Peyer's patch (tissue), 4 donors: ENCODE measurements at regions not wholly inside any gene's neighbourhood (a gene's known extent, or its start where the extent isn't known, plus 50 kb on each side); places are given as distances from the start of the nearest gene placed in this dataset.

ENCODE experiments used
- POLR2A ChIP-seq, 2 donors: fragments of 450-650 bp; IDR thresholded peaks; one replicate each; pipeline ENCODE4 v1.5.1; 2017; ENCODE audit warnings: antibody characterized with exemption in 2 of 2, mild to moderate bottlenecking in 2 of 2, moderate library complexity in 2 of 2
- TF ChIP-seq, protein P1 (sequence below), 6 experiments: fragments of 450-650 bp in 4 of 6; fragments of 200-600 bp in 2 of 6; sonication (generic) in 1 of 6; IDR thresholded peaks; one replicate each; pipeline ENCODE4 v1.5.1; 2017 to 2019; ENCODE audit warnings: antibody characterized with exemption in 6 of 6, mild to moderate bottlenecking in 3 of 6, moderate library complexity in 1 of 6

DNA sequence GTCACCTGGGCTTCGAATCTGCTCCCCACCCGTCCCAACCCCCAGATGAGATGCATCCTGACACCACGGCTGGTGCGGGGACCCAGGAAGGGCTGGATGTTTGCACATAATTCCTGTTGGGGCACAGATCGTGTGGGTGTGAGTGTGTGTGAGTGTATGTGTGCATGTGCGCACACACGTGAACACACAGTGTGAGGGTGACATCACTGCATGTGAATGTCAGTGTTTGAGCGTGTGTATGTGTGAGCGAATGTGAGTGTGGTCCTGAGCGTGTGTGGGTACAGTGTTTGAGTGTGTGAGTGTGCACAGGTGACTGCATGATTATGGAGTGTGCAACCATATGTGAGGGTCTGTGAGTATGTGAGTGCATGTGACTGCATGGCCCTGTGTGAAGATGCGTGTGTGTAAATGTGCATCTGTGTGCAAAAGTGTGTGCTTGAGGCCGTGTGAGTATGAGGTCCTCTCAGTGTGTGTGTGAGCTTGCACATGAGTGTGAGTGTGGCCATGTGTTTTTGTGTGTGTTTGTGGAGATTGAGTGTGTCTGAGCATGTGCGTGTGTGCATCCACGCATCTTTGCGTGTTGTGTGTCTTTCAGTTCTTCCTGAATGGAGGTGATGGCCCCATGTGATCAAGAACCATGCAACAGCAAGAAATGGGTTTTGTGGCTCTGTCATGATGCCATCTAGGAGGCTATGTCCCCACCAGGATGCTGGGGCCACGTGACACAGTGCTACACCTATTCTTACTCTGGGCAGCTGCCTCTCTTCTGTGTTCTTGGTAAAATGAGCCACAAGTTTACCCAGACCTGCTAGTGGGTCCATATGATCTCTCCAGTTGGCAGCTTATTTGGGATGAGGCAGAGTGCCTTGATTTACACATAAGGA lies 70.5 kb upstream of the GCSH start:
- TF ChIP-seq POLR2A (IDR thresholded peaks at IDR 0.05), result no peak
- TF ChIP-seq, protein P1, sequence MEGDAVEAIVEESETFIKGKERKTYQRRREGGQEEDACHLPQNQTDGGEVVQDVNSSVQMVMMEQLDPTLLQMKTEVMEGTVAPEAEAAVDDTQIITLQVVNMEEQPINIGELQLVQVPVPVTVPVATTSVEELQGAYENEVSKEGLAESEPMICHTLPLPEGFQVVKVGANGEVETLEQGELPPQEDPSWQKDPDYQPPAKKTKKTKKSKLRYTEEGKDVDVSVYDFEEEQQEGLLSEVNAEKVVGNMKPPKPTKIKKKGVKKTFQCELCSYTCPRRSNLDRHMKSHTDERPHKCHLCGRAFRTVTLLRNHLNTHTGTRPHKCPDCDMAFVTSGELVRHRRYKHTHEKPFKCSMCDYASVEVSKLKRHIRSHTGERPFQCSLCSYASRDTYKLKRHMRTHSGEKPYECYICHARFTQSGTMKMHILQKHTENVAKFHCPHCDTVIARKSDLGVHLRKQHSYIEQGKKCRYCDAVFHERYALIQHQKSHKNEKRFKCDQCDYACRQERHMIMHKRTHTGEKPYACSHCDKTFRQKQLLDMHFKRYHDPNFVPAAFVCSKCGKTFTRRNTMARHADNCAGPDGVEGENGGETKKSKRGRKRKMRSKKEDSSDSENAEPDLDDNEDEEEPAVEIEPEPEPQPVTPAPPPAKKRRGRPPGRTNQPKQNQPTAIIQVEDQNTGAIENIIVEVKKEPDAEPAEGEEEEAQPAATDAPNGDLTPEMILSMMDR (IDR thresholded peaks at IDR 0.05), result no peak
